ENCODE measurements at regions not wholly inside any gene's neighbourhood (a gene's known extent, or its start where the extent isn't known, plus 50 kb on each side); places are given as distances from the start of the nearest gene placed in this dataset.

DNA sequence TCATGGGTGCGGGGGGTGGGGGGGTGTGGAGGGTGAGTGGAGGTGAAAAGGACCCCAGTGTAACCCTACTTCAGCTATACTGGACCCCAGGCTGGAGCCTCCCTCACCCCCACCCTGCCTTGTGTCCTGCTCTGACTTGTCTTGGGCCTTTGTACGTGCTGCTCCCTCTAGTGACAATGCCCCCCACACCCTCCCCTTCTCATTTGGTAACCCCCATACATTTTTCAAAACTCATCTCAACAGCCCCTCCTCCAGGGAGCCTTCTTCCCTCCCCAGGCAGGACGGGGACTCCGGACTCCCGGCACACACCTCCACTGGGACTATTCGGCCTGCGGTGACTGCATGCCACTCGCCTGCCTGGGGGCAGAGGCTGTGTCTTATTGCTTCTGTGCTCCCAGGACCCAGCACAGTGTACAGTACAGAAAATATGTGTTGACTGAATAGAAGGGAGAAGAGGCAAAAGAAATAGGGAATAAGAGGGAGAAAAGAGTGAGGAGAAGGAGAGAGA lies 108.2 kb downstream of the VEGFA start:
- TF ChIP-seq, protein P1, sequence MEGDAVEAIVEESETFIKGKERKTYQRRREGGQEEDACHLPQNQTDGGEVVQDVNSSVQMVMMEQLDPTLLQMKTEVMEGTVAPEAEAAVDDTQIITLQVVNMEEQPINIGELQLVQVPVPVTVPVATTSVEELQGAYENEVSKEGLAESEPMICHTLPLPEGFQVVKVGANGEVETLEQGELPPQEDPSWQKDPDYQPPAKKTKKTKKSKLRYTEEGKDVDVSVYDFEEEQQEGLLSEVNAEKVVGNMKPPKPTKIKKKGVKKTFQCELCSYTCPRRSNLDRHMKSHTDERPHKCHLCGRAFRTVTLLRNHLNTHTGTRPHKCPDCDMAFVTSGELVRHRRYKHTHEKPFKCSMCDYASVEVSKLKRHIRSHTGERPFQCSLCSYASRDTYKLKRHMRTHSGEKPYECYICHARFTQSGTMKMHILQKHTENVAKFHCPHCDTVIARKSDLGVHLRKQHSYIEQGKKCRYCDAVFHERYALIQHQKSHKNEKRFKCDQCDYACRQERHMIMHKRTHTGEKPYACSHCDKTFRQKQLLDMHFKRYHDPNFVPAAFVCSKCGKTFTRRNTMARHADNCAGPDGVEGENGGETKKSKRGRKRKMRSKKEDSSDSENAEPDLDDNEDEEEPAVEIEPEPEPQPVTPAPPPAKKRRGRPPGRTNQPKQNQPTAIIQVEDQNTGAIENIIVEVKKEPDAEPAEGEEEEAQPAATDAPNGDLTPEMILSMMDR (IDR thresholded peaks at IDR 0.05 in 4 of 5, conservative IDR thresholded peaks at IDR 0.05 in 1 of 5) = no peak
- no peak for TF ChIP-seq POLR2A (IDR thresholded peaks at IDR 0.05)
